ENCODE measurements at regions not wholly inside any gene's neighbourhood (a gene's known extent, or its start where the extent isn't known, plus 50 kb on each side); places are given as distances from the start of the nearest gene placed in this dataset.

DNA sequence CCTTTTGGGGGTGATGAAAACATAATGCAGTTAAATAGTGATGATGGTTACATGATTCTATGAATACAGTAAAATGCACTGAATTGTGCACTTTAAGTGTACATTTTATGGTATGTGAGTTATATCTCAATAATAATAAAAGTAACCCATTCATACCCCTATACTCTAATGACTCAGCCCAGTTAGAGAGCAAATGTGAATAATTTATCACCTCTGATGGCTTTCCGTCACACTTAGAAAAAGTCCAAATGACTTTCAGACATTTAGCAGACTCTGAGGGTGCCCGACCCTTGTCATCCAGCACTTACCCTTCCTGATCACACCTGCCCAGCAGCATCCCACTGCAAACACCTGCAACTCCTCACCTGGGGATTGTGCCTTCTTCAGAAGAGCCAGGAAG is 148.1 kb upstream of the MAF start:
- Histone ChIP-seq H2AFZ (ENCODE audit: low read length) (no peak overlapping the region), H3K14ac (ENCODE audit: low read length) (no peak overlapping the region), H3K18ac (ENCODE audit: low read length) (no peak overlapping the region), H3K4ac (ENCODE audit: low read length) (no peak overlapping the region), H4K91ac (ENCODE audit: low read depth, low read length, poor library complexity) (no peak overlapping the region), H2BK12ac (ENCODE audit: low read length) (no peak overlapping the region), H4K8ac (ENCODE audit: low read depth, low read length) (no peak overlapping the region), H3K23ac (ENCODE audit: low read depth, low read length, poor library complexity) (no peak overlapping the region), H3K4me3 (ENCODE audit: low read length in 2 of 2) (no peak overlapping the region), H2AK5ac (ENCODE audit: low read depth, low read length) (no peak overlapping the region), H3K27ac (replicated peaks; ENCODE audit: low read length) (no peak overlapping the region), H3K4me2 (ENCODE audit: insufficient read depth, low read length, poor library complexity, severe bottlenecking) (no peak overlapping the region), H3K79me1 (ENCODE audit: low read depth, low read length) (no peaks in the 10 kb centered on the region), H2BK15ac (ENCODE audit: low read length) (no peak overlapping the region), H3K36me3 (replicated peaks in 1 of 2; ENCODE audit: control insufficient read depth in 2 of 2, insufficient read depth in 2 of 2, low read length in 2 of 2) (no peaks in the 10 kb centered on the region), H3K27me3 (ENCODE audit: control insufficient read depth in 3 of 3, insufficient read depth in 3 of 3, low read depth in 1 of 3, low read length in 3 of 3) (no peaks in the 10 kb centered on the region), H2BK5ac (ENCODE audit: low read length) (peak overlapping the region; percentile 29), H3K9ac (ENCODE audit: low read depth, low read length, poor library complexity) (no peak overlapping the region), H3K9me3 (replicated peaks in 1 of 2; ENCODE audit: control insufficient read depth in 2 of 2, insufficient read depth in 1 of 2, low read depth in 1 of 2, low read length in 2 of 2) (peaks cover 0 to 5% of the 10 kb centered on the region in 2 donors), H3K4me1 (ENCODE audit: control insufficient read depth in 2 of 2, insufficient read depth in 1 of 2, low read depth in 1 of 2, low read length in 2 of 2) (peaks cover 0 to 7% of the 10 kb centered on the region in 2 donors), H2BK120ac (ENCODE audit: low read depth, low read length) (no peak overlapping the region)
- no peak for DNase-seq (ENCODE audit: low spot score)
- WGBS, 2 donors (ENCODE audit: extremely low coverage in 2 of 2, insufficient read length in 2 of 2, insufficient replicate concordance in 1 of 2): no CpG with 5 or more reads among the region's 2 CpGs

DNA sequence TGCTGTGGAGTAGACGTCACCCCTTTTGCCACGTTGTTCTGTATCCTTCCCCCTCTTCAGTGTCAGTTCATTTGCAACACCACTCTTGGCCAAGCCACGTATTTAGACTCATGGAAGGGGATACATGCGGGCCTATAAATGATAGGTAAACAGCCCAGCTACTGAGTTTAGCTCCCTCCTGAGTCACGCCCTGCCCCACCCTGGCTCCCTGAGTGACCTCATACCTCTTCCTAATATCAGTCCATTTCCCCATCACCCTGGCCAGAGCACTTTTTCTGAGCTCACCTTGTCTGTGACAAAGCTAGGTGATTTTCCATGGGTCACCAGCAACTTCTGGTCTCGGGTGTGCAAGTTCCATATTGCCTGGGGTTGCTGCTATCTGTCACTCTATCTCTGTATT is 147.2 kb upstream of the MAF start:
- Histone ChIP-seq H3K4me1 (ENCODE audit: control insufficient read depth in 2 of 2, insufficient read depth in 1 of 2, low read depth in 1 of 2, low read length in 2 of 2) (peaks cover 0 to 2% of the 10 kb centered on the region in 2 donors), H3K27ac (replicated peaks; ENCODE audit: low read length) (no peak overlapping the region), H4K8ac (ENCODE audit: low read depth, low read length) (no peak overlapping the region), H3K9ac (ENCODE audit: low read depth, low read length, poor library complexity) (no peak overlapping the region), H2BK15ac (ENCODE audit: low read length) (no peak overlapping the region), H3K4me2 (ENCODE audit: insufficient read depth, low read length, poor library complexity, severe bottlenecking) (no peak overlapping the region), H3K27me3 (ENCODE audit: control insufficient read depth in 3 of 3, insufficient read depth in 3 of 3, low read depth in 1 of 3, low read length in 3 of 3) (no peaks in the 10 kb centered on the region), H3K4me3 (ENCODE audit: low read length in 2 of 2) (no peak overlapping the region), H3K79me1 (ENCODE audit: low read depth, low read length) (no peaks in the 10 kb centered on the region), H2BK5ac (ENCODE audit: low read length) (no peak overlapping the region), H4K91ac (ENCODE audit: low read depth, low read length, poor library complexity) (no peak overlapping the region), H3K18ac (ENCODE audit: low read length) (no peak overlapping the region), H2BK12ac (ENCODE audit: low read length) (no peak overlapping the region), H3K23ac (ENCODE audit: low read depth, low read length, poor library complexity) (no peak overlapping the region), H3K9me3 (replicated peaks in 1 of 2; ENCODE audit: control insufficient read depth in 2 of 2, insufficient read depth in 1 of 2, low read depth in 1 of 2, low read length in 2 of 2) (peaks cover 0 to 5% of the 10 kb centered on the region in 2 donors), H2AFZ (ENCODE audit: low read length) (no peak overlapping the region), H3K14ac (ENCODE audit: low read length) (no peak overlapping the region), H2AK5ac (ENCODE audit: low read depth, low read length) (no peak overlapping the region), H3K36me3 (replicated peaks in 1 of 2; ENCODE audit: control insufficient read depth in 2 of 2, insufficient read depth in 2 of 2, low read length in 2 of 2) (no peaks in the 10 kb centered on the region), H2BK120ac (ENCODE audit: low read depth, low read length) (no peak overlapping the region), H3K4ac (ENCODE audit: low read length) (no peak overlapping the region)
- no CpG with 5 or more reads among the region's 6 CpGs for WGBS, 2 donors (ENCODE audit: extremely low coverage in 2 of 2, insufficient read length in 2 of 2, insufficient replicate concordance in 1 of 2)
- DNase-seq (ENCODE audit: low spot score): no peak

DNA sequence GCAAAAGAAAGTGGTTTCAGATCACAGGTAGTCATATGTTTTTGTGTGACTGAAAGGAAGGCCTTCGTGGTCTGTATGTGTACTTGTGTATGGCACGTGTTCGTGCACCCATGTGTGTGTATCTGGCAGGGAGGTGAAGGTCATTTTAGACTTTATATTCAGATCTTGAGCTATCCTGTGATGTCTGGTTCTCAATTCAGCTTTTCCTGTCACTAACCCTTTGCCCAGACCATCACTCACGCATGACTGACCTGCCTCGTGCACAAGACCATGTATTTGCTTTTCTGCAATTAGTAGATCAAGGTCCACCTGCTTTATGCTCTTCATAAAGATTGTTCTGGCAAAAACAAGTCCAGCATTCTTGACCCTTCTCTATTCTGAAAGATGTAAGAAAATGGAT is 139.7 kb upstream of the MAF start:
- Histone ChIP-seq H3K9ac (ENCODE audit: low read depth, low read length, poor library complexity) (no peak overlapping the region), H3K4ac (ENCODE audit: low read length) (no peak overlapping the region), H4K8ac (ENCODE audit: low read depth, low read length) (no peak overlapping the region), H2AFZ (ENCODE audit: low read length) (no peak overlapping the region), H4K91ac (ENCODE audit: low read depth, low read length, poor library complexity) (no peak overlapping the region), H3K27ac (replicated peaks; ENCODE audit: low read length) (no peak overlapping the region), H3K14ac (ENCODE audit: low read length) (no peak overlapping the region), H3K23ac (ENCODE audit: low read depth, low read length, poor library complexity) (no peak overlapping the region), H2BK12ac (ENCODE audit: low read length) (no peak overlapping the region), H3K4me3 (ENCODE audit: low read length in 2 of 2) (no peak overlapping the region), H3K27me3 (ENCODE audit: control insufficient read depth in 3 of 3, insufficient read depth in 3 of 3, low read depth in 1 of 3, low read length in 3 of 3) (no peaks in the 10 kb centered on the region), H2BK120ac (ENCODE audit: low read depth, low read length) (no peak overlapping the region), H3K79me1 (ENCODE audit: low read depth, low read length) (no peaks in the 10 kb centered on the region), H2BK5ac (ENCODE audit: low read length) (no peak overlapping the region), H3K4me1 (ENCODE audit: control insufficient read depth in 2 of 2, insufficient read depth in 1 of 2, low read depth in 1 of 2, low read length in 2 of 2) (peaks cover 3 to 12% of the 10 kb centered on the region in 2 donors), H3K36me3 (replicated peaks in 1 of 2; ENCODE audit: control insufficient read depth in 2 of 2, insufficient read depth in 2 of 2, low read length in 2 of 2) (no peaks in the 10 kb centered on the region), H2AK5ac (ENCODE audit: low read depth, low read length) (no peak overlapping the region), H3K4me2 (ENCODE audit: insufficient read depth, low read length, poor library complexity, severe bottlenecking) (no peak overlapping the region), H3K9me3 (replicated peaks in 1 of 2; ENCODE audit: control insufficient read depth in 2 of 2, insufficient read depth in 1 of 2, low read depth in 1 of 2, low read length in 2 of 2) (no peaks in the 10 kb centered on the region), H2BK15ac (ENCODE audit: low read length) (no peak overlapping the region), H3K18ac (ENCODE audit: low read length) (no peak overlapping the region)
- WGBS, 2 donors (ENCODE audit: extremely low coverage in 2 of 2, insufficient read length in 2 of 2, insufficient replicate concordance in 1 of 2): no CpG with 5 or more reads among the region's 5 CpGs
- no peak for DNase-seq (ENCODE audit: low spot score)

DNA sequence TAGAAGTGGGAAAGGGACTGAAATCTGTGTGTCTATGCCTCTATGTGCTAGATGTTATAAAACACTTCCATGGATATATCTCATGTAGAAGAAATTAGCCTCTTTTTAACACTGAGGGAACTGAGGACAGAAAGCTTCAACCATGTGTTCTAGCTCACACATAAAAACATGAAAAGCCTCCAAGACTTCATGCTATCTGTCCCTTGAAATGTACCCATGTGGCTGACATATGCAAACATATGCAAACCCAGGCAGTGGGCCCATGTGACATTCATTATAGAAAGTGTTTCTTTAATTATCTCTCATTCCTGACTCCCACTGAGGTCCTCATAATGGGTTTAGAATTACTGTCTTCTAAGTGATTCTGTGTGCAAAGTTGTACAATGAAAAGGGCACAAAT is 134.7 kb upstream of the MAF start:
- Histone ChIP-seq H3K9ac (ENCODE audit: low read depth, low read length, poor library complexity) (no peak overlapping the region), H3K18ac (ENCODE audit: low read length) (no peak overlapping the region), H3K9me3 (replicated peaks in 1 of 2; ENCODE audit: control insufficient read depth in 2 of 2, insufficient read depth in 1 of 2, low read depth in 1 of 2, low read length in 2 of 2) (no peaks in the 10 kb centered on the region), H2BK12ac (ENCODE audit: low read length) (no peak overlapping the region), H3K23ac (ENCODE audit: low read depth, low read length, poor library complexity) (no peak overlapping the region), H3K4me3 (ENCODE audit: low read length in 2 of 2) (no peak overlapping the region), H3K79me1 (ENCODE audit: low read depth, low read length) (no peaks in the 10 kb centered on the region), H3K27me3 (ENCODE audit: control insufficient read depth in 3 of 3, insufficient read depth in 3 of 3, low read depth in 1 of 3, low read length in 3 of 3) (no peaks in the 10 kb centered on the region), H2BK15ac (ENCODE audit: low read length) (no peak overlapping the region), H4K91ac (ENCODE audit: low read depth, low read length, poor library complexity) (no peak overlapping the region), H2AK5ac (ENCODE audit: low read depth, low read length) (no peak overlapping the region), H4K8ac (ENCODE audit: low read depth, low read length) (no peak overlapping the region), H2BK120ac (ENCODE audit: low read depth, low read length) (no peak overlapping the region), H3K14ac (ENCODE audit: low read length) (no peak overlapping the region), H3K4me2 (ENCODE audit: insufficient read depth, low read length, poor library complexity, severe bottlenecking) (no peak overlapping the region), H3K4ac (ENCODE audit: low read length) (no peak overlapping the region), H2AFZ (ENCODE audit: low read length) (no peak overlapping the region), H3K27ac (replicated peaks; ENCODE audit: low read length) (no peak overlapping the region), H2BK5ac (ENCODE audit: low read length) (no peak overlapping the region), H3K36me3 (replicated peaks in 1 of 2; ENCODE audit: control insufficient read depth in 2 of 2, insufficient read depth in 2 of 2, low read length in 2 of 2) (no peaks in the 10 kb centered on the region), H3K4me1 (ENCODE audit: control insufficient read depth in 2 of 2, insufficient read depth in 1 of 2, low read depth in 1 of 2, low read length in 2 of 2) (peaks cover 3 to 11% of the 10 kb centered on the region in 2 donors)
- DNase-seq (ENCODE audit: low spot score): no peak

Data from neuronal stem cell (in vitro differentiated cells).